ENCODE measurements at regions not wholly inside any gene's neighbourhood (a gene's known extent, or its start where the extent isn't known, plus 50 kb on each side); places are given as distances from the start of the nearest gene placed in this dataset.
A peak's percentile ranks its signal among the peaks of the same experiment; 100 is the strongest.
"Not testable (repeated sequence)": the region's sequence is repeated elsewhere in the genome, so short reads cannot be mapped to it uniquely, and the experiment has no call there.

GRCh38 chr13:103883698-103884097, 817.5 kb upstream of the SLC10A2 start:
- DNase-seq = no peak

DNA sequence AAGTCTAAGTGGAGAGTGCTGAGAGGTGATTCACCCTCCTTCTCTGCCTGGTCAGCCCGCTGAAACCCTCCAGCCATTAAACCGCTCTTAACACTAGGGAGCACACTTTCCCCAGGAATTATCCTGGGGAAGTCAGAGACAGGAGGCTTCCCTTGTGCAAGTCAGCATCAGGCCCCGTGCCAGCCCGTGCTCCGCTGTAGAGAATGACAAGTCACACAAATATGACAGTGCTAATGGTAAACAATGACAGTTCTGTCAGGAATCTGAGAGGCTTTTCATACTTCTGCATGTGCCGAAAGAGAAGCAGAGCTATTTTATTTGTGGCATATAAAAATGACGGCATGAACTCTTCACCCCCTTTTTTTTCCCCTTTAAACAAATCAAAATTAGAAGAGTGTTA, 816.9 kb upstream of the SLC10A2 start:
- DNase-seq = peak; percentile 76

DNA sequence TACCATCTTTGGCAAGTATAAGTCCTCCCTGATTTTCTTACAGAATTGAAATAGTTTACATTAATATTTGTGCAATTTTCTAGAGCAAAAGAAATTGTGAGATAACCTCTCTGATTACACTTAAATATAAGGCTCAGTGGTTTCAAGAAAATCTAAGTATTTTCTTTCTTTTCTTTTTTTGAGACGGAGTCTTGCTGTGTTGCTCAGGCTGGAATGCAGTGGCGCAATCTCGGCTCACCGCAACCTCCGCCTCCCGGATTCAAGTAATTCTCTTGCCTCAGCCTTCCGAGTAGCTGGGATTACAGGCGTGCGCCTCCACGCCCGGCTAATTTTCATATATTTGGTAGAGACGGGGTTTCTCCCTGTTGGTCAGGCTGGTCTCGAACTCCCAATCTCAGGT, 813.9 kb upstream of the SLC10A2 start:
- not testable (repeated sequence) for DNase-seq

- DNase-seq = no peak
Observed at GRCh38 chr13:103878891-103879605, 812.8 kb upstream of the SLC10A2 start.

- DNase-seq = no peak
Observed at GRCh38 chr13:103876571-103876970, 810.4 kb upstream of the SLC10A2 start.

DNA sequence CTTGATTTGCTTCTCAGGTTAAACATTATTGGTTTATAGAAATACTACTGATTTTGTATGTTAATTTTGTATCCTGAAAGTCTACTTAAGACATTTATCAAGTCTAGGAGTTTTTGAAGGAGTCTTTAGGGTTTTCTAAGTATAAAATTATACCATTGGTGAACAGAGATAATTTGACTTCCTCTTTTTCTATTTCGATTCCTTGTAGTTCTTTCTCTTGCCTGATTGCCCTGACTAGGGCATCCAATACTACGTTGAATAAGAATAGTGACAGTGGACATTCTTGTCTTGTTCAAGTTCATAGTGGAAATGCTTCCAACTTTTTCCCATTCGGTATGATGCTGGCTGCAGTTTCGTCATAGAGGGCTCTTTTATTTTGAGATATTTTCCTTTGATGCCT, 807.5 kb upstream of the SLC10A2 start:
- DNase-seq = no peak

GRCh38 chr13:103866048-103866447, 799.8 kb upstream of the SLC10A2 start:
- DNase-seq = no peak

DNA sequence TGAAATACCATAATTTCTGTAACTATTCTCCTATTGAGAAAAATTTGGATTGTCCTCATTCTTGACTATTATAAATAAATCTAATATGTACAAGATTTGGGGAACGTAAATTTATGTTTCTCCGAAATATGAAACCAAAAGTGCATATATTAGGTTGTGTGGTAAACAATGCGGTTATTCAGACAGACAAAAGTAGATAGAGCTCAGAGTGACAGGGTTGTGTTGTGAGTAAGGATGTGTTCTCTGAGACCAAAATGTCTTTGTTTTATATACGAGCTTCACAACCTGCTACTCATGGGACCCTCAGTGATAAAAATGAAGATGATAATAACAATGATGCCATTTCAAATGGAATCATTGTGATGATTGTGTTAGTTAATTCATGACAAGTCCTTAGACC, 796.3 kb upstream of the SLC10A2 start:
- no peak for DNase-seq

- DNase-seq = no peak
Observed at GRCh38 chr13:103859952-103860351, 793.7 kb upstream of the SLC10A2 start.

- DNase-seq = no peak
Observed at GRCh38 chr13:103852036-103852435, 785.8 kb upstream of the SLC10A2 start.

- DNase-seq = no peak
Observed at GRCh38 chr13:103844471-103844870, 778.3 kb upstream of the SLC10A2 start.

- no peak for DNase-seq
Observed at GRCh38 chr13:103839460-103839859, 773.2 kb upstream of the SLC10A2 start.

DNA sequence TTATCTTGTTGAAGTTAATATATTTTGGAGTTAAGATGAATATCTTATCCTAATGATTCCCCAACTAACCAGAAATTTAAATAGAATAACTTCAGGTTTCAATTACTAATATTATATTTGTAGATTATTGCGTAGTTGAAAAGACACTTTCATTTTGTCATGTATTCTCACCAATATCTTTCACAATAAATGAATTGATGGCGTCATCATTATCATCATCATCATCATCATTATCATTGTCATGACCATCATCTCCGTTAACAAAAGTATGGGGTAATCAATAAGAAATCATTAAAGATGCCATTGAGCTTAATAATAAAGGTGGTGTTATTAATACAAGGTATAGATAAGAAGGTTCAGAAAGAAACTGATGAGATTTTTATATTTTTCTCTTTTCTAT, 768.8 kb upstream of the SLC10A2 start:
- no peak for DNase-seq

DNA sequence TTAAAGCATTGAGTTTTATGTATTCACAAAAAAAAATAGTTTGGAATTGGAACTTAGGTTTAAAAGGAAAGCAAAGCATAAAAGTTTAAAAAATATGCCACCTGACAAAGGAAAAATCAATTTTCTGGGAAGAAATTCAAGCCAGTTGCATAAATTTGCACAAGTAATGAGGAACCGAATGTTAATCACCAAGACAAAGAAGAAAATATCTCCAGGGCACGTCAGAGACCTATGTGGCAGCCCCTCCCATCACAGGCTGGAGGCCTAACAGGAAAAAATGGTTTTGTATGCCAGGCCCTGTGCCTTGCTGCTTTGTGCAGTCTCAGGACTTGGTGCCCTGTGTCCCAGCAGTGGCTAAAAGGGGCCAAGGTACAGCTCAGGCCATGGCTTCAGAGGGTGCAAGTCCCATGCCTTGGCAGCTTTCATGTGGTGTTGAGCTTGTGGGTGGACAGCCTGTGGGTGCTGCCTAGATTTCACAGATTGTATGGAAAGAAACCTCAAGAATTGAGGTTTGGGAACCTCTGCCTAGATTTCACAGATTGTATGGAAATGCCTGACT, 767.2 kb upstream of the SLC10A2 start:
- no peak for DNase-seq

DNA sequence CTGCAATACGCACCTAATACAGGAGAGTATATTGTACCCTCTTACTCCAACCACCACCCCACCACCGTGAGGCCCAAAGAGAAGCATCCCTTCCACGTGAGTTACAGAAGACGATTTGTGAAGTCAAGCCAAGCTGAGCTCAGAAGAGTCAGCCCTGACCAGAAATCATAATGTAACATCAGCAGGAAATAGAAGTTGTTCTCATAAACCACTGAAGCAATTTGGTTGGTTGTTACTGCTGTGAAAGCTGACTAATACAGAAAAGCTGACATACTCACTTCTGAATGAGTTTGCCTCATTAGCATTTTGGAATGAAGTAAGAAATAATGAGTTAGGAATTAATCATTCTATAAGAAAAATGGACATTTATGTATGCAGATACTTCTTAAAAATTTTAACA, 749.4 kb upstream of the SLC10A2 start:
- no peak for DNase-seq

DNA sequence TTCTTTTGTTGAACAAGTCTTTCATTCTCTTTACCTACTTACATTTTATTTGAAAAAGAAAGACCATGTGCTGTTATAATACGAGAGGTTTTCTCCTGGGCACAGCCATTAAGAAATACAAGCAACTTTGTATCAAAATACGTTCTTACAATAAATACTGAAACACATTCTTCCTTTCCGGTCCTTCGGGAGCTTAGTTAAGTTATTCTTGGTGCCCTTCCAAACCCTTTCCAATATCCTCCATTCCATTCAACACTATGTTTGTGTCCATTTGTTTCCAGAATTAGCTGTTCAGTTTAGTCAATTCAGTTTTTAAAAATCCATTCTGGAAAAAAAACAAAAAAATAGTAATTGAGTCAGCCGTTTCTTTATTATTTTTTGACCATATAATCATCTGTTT, 746.8 kb upstream of the SLC10A2 start:
- no peak for DNase-seq

GRCh38 chr13:103812558-103812957, 746.3 kb upstream of the SLC10A2 start:
- DNase-seq = no peak

DNA sequence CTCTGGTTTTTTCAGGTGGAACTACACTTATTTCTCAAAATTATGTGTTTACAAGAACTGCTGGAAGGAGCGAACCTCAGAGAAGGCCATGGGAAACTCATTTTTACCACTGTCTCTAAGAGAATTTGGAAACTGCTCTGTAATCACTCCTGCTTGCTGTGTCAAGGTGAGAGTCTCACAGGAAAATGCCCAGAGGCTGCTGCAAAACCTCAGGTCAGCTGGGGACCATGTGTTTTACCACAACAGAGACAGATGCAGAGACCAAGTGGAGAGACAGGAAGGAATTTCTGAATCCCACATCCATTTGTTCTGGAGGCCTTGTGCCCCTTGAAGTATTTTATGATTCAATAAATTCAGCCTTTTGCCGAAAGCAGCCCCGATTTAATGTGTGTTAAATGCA, 743.8 kb upstream of the SLC10A2 start:
- DNase-seq = no peak

DNA sequence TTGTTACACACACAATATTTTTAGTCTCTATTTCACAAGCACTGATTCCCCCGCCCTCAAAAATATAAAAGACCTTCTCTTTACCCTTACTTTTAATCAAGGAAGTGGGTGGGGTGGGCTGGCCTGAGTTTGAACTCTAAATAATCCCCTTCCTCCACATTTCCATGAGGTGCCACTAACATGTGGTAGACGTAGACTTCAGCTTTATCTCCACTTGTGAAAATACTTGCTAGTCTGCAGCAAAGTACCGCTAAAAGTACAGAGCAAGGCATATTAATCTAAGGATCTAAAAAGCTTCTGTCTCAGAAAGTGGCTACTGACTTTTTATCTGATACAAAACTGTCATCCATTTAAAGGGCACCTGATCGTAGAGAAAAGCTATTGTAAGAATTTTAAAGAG, 739.6 kb upstream of the SLC10A2 start:
- DNase-seq = no peak

- no peak for DNase-seq
Observed at GRCh38 chr13:103803349-103803748, 737.1 kb upstream of the SLC10A2 start.

DNA sequence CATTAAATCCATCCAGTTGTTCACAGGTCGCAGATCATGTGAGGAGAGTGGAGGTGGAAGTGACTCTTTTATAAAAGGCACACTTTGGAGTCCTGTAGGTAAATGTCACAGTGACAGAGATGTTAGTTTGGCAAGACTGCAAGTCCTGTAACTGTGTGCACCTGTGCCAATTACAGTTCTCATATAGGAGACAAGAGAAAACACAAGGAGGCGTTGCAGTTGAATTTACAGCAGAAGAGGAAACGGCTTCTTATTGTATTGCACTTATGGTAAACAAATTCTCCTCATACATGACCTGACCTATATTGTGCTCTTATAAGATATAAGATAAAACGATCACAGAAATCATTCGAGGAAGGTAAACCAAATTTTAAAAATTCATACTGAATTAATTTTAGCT, 732.8 kb upstream of the SLC10A2 start:
- DNase-seq = no peak

- no peak for DNase-seq
Observed at GRCh38 chr13:103795892-103796478, 729.8 kb upstream of the SLC10A2 start.

GRCh38 chr13:103794526-103794925, 728.3 kb upstream of the SLC10A2 start:
- no peak for DNase-seq

DNA sequence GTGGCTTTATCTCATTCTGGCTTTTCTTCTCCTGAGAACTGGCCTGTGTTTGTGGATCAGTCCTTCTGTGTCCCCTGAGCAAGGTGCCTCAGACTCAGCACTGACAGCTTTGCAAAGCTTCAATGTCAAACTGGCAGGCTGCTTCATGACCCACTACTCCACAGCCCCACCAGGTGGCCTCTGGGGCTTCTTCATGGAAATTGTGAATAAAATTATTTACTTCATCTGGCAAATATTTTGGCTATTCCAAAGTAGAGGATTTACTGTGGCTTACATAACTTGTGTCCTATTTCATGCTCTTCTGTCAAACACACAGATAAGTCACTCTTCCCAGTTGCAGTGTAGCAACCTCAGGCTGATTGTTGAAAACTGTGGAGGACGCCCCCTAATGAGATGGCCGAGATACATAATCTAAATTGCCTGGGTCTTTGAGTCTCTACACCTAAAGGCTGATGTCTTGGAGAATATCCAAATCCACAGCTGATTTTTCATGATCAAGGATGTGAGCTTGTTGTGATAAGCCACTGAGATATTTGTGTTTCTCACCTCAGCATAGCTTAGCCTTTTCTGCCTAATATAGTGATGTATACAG, 721.9 kb upstream of the SLC10A2 start:
- DNase-seq = no peak

Data from EL (cell line).